Endothelial cell (in vitro differentiated cells): ENCODE measurements at regions not wholly inside any gene's neighbourhood (a gene's known extent, or its start where the extent isn't known, plus 50 kb on each side); places are given as distances from the start of the nearest gene placed in this dataset.

Experiments used
- DNase-seq: peaks from one replicate; pipeline ENCODE4 v3.0.0; 2021; ENCODE audit warnings: low spot score
- H3K27ac Mint-ChIP-seq: one replicate; pipeline ENCODE4 v1.8.0; 2021; ENCODE audit warnings: mixed read lengths, inconsistent platforms; ENCODE audit not compliant: unreplicated experiment
- H3K27me3 Mint-ChIP-seq: one replicate; pipeline ENCODE4 v1.8.0; 2021; ENCODE audit warnings: mild to moderate bottlenecking, moderate library complexity, mixed read lengths, inconsistent platforms; ENCODE audit not compliant: unreplicated experiment
- H3K36me3 Mint-ChIP-seq: one replicate; pipeline ENCODE4 v1.8.0; 2021; ENCODE audit warnings: mild to moderate bottlenecking, low read depth, mixed read lengths, inconsistent platforms; ENCODE audit not compliant: unreplicated experiment
- H3K4me1 Mint-ChIP-seq: one replicate; pipeline ENCODE4 v1.8.0; 2021; ENCODE audit warnings: mild to moderate bottlenecking, mixed read lengths, inconsistent platforms; ENCODE audit not compliant: unreplicated experiment
- H3K4me3 Mint-ChIP-seq: one replicate; pipeline ENCODE4 v1.8.0; 2021; ENCODE audit warnings: mild to moderate bottlenecking, mixed read lengths, inconsistent platforms; ENCODE audit not compliant: unreplicated experiment
- H3K9me3 Mint-ChIP-seq: one replicate; pipeline ENCODE4 v1.8.0; 2021; ENCODE audit warnings: mixed read lengths, inconsistent platforms; ENCODE audit not compliant: unreplicated experiment
- TF ChIP-seq, protein P1 (sequence below): fragments of 200-600 bp; sonication (generic); IDR thresholded peaks from one replicate; pipeline ENCODE4 v1.5.0; 2021; ENCODE audit warnings: antibody characterized with exemption; ENCODE audit not compliant: unreplicated experiment

DNA sequence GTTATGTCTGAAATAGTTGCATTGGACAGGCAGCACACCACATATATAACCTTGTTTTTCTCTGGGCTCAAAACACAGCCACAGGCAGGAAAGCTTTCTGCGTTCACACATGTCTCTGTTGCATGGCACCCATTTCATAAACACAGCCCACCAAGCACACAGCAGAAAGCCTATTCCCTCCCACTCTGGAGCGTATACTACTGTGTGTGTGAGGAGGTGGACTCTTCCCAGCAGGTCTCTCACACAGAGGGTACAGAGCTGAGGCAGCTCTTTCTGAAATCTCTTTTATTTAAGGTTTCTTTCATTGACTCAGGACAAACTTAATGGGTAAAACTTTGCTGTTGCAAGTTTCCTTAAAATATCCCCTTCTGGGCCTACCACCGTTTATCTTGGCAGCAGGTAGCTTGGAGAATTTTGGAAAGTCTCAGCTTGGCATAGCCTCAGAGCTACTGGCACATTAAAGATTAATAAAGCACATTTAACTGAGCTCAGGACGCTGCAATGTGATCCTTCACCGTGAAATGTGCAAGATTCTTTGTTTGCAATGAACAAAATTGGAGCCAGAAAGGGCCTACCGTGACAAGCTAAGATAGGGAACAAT lies 105.1 kb upstream of the NCKAP5 start:
- no peaks in the 10 kb centered on the region for H3K4me1 Mint-ChIP-seq
- no peaks in the 10 kb centered on the region for H3K9me3 Mint-ChIP-seq
- H3K27me3 Mint-ChIP-seq, result no peaks in the 10 kb centered on the region
- TF ChIP-seq, protein P1, sequence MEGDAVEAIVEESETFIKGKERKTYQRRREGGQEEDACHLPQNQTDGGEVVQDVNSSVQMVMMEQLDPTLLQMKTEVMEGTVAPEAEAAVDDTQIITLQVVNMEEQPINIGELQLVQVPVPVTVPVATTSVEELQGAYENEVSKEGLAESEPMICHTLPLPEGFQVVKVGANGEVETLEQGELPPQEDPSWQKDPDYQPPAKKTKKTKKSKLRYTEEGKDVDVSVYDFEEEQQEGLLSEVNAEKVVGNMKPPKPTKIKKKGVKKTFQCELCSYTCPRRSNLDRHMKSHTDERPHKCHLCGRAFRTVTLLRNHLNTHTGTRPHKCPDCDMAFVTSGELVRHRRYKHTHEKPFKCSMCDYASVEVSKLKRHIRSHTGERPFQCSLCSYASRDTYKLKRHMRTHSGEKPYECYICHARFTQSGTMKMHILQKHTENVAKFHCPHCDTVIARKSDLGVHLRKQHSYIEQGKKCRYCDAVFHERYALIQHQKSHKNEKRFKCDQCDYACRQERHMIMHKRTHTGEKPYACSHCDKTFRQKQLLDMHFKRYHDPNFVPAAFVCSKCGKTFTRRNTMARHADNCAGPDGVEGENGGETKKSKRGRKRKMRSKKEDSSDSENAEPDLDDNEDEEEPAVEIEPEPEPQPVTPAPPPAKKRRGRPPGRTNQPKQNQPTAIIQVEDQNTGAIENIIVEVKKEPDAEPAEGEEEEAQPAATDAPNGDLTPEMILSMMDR, result no peak
- no peak overlapping the region for H3K27ac Mint-ChIP-seq
- H3K36me3 Mint-ChIP-seq, result no peaks in the 10 kb centered on the region
- DNase-seq, result no peak
- H3K4me3 Mint-ChIP-seq, result no peak overlapping the region

DNA sequence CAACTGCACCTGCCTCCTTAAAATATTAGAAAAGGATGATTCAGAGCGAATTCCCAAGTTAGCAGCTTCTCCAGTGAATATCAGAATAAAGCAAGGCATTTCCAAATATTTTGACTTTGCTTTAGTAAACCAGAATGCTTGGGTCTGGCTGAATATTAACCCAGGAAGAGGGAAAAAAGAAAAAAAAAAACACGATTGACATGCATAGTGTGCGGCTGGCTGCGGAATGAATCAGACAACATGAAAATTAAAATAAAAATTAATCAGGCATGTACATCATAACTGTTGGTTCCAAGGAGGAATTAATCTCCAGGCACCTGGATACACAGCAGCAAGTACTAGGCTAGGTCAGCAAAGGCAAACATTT lies 105.8 kb upstream of the NCKAP5 start:
- H3K4me1 Mint-ChIP-seq, result no peaks in the 10 kb centered on the region
- no peaks in the 10 kb centered on the region for H3K9me3 Mint-ChIP-seq
- TF ChIP-seq, protein P1, result no peak
- no peaks in the 10 kb centered on the region for H3K36me3 Mint-ChIP-seq
- no peak for DNase-seq
- no peak overlapping the region for H3K27ac Mint-ChIP-seq
- H3K4me3 Mint-ChIP-seq, result no peak overlapping the region
- H3K27me3 Mint-ChIP-seq, result no peaks in the 10 kb centered on the region

DNA sequence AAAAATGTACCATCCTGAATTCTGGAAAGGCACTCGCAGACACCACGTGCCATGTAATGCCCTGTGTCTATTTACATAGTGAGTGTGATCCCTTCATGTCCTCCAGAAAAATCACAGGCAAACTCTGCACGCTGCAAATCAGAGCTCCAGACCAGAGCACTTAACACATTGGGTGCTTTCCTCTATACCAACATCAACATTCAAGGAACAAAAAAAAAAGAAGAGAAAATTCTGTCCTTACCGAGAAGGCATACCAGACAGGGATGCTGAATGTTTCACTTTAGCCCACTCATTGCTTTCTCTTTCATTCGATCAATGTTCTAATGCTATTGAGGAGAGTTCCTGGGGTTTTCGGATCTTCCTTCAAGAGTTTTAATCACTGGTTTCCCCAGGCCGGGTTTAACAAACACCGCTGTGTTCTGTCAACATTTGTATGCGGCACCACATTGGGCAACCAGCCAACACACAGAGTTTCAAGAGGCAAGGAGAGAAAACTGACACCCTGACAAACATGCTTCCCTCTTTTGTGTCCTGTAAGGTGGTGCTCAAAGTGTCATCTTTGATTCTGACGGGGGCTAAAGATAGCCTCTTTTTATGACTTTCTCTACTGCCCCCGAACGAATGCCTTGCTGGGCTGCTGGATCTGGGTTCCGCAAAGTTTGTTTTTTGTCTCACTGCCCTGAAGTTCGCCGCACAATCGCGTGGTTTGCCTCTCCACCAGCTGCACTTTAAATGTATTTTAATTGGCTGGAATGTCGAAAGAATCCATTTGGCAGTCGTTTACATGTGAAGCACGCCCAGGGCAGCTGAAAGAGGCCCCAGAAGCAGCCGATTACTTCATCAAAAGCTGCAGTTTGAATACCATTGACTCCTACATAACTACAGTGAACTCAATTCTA lies 106.4 kb upstream of the NCKAP5 start:
- no peak overlapping the region for H3K27ac Mint-ChIP-seq
- H3K36me3 Mint-ChIP-seq, result no peaks in the 10 kb centered on the region
- no peaks in the 10 kb centered on the region for H3K9me3 Mint-ChIP-seq
- peak; percentile 5 for DNase-seq
- no peaks in the 10 kb centered on the region for H3K4me1 Mint-ChIP-seq
- H3K4me3 Mint-ChIP-seq, result no peak overlapping the region
- TF ChIP-seq, protein P1, result no peak
- H3K27me3 Mint-ChIP-seq, result no peaks in the 10 kb centered on the region

DNA sequence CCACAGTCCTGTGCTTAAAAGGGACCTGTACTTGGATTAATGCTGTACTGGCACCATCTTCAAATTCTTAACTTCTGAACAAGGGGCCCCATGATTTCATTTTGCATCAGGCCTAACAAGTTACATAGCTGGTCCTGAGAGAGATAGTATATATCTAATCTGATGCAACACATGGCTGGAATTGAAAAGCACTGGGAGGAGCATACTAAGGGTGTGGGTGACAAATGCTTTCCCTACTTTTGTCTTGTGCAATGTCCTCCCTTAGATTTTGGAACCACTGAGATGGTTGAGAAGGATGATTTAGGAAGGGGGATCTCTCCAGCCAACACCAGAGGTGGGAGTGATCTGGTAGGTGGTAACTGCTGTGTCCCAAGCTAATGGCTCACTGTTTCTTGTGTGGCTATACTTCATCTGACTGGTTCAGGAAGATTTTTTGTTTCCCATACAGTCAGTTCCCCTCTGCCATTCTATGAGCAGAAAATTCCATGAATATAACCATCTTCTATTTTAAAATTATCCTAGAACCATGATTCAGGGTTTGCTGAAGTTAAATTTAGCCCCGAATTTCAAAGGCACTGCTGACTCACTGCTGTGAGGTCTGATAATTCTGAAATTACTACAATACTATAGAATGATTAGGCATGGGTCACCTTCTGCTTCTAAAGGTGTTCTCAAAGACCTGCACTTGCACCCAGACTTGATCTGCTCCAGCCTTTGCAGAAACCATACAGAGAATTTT lies 108.3 kb upstream of the NCKAP5 start:
- Mint-ChIP-seq H3K4me3 (no peak overlapping the region), H3K9me3 (no peaks in the 10 kb centered on the region), H3K27ac (no peak overlapping the region), H3K27me3 (no peaks in the 10 kb centered on the region), H3K4me1 (no peaks in the 10 kb centered on the region), H3K36me3 (no peaks in the 10 kb centered on the region)
- DNase-seq, result no peak
- TF ChIP-seq, protein P1, result no peak
